Activated CD4-positive, CD25-positive, alpha-beta regulatory T cell (primary cell): ENCODE measurements at regions not wholly inside any gene's neighbourhood (a gene's known extent, or its start where the extent isn't known, plus 50 kb on each side); places are given as distances from the start of the nearest gene placed in this dataset.

Source experiments
- DNase-seq, 4 experiments: peaks; one replicate each; lab custom pipeline; 2025; lab: John Stamatoyannopoulos, UW

GRCh38 chr10:29028486-29028885 is 260.4 kb upstream of the LYZL1 start:
- DNase-seq = no peak

GRCh38 chr10:29030900-29031299 is 258.0 kb upstream of the LYZL1 start:
- no peak for DNase-seq

DNA sequence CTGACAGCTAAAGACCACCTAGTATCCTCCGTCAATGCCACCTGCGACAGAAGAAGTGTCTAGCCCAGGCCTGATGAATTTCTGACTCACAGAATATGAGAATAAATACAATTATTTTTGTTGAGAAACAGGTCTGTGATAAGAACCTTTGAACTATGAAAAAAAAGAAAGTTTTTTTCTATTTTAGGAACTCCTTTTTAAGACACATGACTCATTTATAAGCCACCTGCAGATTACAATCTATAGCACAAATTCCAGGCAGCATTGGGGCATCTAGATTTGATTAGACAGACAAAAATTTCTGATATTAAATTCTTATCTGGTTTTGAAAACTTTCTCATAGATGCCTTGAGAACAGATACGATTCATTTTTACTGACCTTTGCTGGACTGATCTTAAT is 256.7 kb upstream of the LYZL1 start:
- no peak for DNase-seq

DNA sequence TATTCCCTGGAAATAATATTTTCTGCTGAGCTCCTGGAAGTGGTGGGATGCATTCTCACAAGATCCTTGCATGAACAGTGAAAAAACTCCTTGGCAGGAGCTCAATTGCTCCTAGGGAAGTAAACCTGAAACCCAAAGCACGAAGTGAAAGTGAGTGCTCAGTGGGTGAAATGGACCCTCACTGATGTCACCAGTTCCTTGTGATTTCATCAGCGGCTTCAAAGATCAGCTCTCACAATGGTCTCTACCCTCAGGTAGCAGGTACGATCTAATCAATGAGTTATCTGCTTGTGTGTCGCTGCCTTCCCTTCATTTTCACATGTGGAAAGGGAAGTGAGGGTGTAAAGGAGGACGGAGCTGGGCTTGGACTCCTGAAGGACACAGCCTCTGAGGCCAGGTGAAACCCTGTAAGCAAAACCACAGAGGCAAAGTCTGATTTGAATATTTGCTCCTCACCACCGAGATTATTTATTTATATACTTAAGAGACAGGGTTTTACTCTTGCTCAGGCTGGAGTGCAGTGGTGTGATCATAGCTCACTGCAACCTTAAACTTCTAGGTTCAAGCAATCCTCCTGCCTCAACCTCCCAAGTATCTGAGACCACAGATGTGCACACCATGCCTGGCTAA is 255.4 kb upstream of the LYZL1 start:
- no peak for DNase-seq

DNA sequence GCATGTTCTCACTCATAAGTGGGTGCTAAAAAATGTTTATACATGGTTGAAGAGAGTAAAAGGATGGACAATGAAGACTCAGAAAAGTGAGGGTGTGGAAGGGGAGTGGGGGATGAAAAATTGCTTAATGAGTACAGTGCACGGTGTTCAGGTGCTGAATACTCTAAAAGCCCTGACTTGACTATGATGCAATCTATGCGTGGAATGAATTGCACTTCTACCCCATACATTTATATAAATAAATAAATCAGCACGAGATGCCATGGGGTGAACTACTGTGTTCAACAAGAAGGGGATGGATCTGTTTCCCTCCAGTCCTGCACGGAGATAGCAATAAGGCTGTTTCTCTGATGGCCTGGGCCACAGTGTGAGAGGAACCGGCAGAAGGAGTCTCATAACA is 254.3 kb upstream of the LYZL1 start:
- no peak for DNase-seq

DNA sequence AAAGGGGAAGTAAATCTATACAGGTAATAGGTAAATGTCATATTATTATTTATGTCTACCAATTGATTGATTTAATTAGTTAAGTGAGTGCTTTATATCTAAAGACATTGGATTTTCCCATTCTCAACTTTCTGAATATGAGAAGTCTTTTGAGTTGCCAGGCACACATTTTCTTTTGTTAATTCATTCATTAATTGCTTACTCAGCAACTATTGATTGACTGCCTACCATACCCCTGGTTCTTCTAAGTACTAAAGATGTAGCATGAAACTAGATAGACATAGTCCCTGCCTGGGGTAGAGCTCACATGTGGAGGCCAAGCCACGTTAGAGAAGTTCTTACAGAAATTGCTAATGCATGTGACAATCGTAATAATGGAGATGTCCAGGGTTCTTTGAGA is 253.1 kb upstream of the LYZL1 start:
- no peak for DNase-seq

DNA sequence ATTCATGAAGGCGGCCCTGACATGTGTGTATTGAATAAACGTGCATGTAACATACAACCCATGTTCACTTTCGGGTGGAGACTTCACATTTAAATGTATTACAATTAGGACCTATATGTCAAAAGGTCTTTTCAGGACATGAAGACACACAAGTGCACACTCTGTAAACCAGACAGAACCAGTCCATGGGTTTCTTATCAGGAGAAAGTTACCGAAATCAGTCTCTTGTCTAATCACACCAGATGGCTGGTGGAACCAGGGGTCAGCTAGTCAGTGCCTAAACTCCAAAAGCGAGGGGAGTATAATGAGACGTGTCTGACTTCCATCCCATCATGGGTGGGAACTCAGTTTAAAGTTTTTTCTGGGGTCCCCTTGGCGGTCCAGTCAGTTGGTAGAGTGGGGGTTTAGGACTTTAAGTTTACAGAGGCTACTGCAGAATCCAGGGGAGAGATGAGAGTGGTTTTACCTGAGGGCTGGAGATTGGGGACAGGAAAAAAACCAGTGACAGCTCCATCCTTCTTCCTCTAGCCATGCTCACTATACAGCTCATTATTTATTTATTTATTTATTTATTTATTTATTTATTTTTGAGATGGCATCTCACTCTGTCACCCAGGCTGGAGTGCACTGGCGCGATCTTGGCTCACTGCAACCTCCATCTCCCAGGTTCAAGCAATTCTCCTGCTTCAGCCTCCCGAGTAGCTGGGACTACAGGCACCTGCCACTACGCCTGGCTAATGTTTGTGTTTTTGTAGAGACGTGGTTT is 251.3 kb upstream of the LYZL1 start:
- DNase-seq = no peak

DNA sequence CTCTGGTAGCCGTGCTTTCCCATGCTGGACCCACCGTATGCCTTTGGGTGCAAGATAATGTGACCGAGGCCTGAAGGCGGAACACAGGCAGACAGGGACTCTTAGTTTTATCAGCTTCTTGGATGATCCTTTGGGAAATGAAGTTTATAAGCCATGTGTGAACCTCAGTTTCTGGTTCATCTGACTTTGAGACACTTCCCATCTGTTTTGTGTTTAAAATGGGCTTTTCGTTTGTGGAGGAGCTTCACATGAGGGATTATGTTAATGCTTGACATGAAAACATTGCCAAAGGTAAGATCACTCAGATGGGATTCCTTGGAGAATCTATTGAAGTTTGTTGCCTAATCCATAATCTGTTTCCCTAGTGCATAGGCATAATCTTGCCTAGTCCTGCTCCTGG is 249.8 kb upstream of the LYZL1 start:
- no peak for DNase-seq

GRCh38 chr10:29039677-29040189 is 249.1 kb upstream of the LYZL1 start:
- DNase-seq = no peak

DNA sequence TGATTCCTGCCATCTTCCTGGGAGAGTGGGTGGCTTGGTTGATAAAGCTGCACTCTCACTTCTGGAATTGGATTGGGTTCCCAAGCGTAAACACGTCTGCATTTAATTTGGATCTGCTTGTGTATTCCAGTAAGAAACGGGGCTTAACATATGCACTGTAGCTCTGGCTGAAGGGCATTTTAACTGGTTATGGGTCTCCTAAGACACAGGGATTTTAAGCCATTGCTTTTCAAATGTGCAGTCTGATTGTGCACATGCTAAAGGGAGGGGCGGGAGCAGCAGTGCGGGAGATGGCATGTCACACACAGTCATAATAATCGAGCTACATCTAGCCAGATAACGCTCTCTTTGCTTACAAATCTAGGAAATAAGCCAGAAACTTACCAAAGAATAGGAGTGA is 247.3 kb upstream of the LYZL1 start:
- DNase-seq = no peak

- no peak for DNase-seq
Observed at GRCh38 chr10:29048506-29048905, 240.4 kb upstream of the LYZL1 start.

DNA sequence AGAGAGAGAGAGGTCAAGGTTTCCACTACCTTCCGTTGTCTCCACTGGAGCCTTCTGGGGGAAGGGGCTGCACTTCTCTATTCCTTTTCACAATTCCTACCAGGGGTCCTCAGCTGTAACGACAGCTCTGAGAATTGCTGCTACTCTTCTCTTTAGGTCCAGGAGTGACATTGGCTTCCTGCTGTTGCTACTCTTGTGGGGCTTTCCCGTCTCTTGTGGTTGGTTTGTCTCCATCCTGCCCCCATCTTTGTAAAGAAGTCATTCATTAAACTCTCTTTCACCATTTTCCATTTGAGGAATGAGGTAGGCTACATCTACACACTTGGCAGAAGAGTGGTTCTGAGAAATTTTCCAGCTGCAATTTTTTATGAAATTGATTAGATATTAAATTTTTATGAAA is 238.8 kb upstream of the LYZL1 start:
- DNase-seq = no peak

DNA sequence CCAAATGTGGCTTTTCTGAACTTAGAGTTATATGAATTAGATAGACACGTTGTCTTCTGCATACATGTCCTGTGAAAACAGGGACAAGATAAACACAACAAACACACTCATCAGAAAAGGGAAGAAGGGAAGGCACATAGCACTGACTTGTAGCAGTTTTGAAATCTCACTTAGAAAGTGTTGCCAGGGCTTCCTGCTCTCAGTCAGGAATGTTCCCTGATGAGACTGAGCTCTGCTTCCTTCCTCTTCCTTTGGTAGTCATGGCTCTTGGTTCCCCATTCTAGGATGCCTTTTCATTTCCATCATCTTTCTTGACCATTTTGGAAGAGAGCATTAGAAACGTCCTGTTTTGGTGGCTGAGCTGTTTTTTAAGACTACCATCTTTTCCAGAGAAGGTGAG is 233.8 kb upstream of the LYZL1 start:
- DNase-seq = no peak

GRCh38 chr10:29056729-29057128 is 232.1 kb upstream of the LYZL1 start:
- no peak for DNase-seq

DNA sequence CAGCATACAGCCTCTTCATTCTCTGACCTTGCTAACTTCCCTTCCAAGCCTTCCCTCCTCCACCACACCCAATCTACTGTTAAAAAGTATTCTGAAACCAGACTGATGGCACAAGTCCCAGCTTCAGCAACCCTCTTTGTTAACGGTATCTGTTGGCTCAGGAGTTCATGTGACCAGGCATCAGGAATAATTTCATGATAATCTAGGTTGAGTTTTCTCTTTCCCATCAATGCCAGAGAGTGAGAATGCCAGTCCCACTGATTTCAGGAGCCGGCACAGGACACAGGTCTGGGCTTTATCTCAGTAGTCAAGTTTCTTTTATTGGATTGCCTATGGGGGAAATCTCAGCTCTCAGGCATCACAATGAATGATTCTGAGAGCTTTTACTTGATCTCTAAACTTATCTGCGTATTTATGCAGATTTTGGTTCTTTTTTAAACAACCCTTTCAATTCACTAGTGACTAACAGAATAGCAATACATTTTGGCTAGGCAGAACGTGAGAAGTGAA is 231.0 kb upstream of the LYZL1 start:
- DNase-seq = no peak

DNA sequence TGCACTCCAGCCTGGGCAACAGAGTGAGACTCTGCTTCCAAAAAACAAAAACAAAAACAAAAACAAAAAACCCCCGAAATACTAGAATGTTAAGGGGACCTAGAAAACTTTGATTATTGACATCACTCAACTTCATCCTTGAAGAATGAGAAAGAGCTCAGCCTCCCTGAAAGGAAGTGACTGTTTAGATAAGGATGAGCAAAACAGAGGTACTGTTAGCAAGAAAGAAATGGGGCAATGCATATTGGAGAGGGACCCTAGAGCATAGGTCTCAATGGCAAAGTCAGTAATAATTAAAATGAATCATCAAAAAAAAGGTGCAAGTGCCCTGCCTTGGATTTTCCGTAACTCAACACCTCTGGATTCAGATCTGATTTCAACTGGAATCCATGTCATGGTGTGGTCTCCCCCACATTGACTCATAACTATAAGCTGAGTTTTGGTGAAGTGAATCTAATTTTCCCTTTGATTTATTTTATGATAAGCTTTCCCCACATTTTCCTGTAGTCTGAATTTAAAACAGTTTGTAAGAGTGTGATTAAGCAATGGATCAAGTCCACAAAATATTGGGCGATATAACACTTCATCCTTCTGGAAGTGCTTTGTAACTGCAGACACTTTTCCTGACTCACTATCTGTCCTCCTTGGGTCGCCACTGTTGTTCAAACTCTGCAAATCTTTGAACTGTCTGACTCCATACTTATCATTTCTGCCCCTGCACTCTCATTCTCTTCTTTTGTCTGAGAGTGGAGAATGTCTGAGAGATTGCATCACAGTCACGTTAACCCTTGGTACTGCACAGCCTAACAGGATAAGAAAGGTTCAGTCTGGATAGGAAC is 224.8 kb upstream of the LYZL1 start:
- DNase-seq = no peak

GRCh38 chr10:29064680-29065079 is 224.2 kb upstream of the LYZL1 start:
- DNase-seq = no peak

- no peak for DNase-seq
Observed at GRCh38 chr10:29067161-29067560, 221.7 kb upstream of the LYZL1 start.

GRCh38 chr10:29067628-29068027 is 221.2 kb upstream of the LYZL1 start:
- DNase-seq = no peak

DNA sequence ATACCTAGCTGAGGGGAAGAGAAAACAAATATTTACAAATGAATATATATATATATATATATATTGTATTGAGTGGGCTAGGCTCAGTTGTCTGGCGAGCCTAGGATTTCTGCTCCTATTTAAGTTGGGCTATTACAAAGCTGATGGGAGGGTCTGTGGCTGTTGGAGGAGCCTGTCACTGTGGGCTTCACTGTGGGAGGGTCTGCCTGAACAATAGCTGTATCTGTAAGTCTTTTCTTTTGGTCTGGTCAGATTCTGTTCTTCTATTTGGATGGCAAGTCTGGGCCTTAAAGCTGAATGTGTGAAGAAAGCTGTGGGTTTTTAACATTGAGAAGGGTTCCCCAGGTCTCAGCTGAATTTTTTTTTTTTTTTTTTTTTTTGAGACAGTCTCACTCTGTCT is 220.6 kb upstream of the LYZL1 start:
- DNase-seq = no peak

- no peak for DNase-seq
Observed at GRCh38 chr10:29068966-29069365, 219.9 kb upstream of the LYZL1 start.

DNA sequence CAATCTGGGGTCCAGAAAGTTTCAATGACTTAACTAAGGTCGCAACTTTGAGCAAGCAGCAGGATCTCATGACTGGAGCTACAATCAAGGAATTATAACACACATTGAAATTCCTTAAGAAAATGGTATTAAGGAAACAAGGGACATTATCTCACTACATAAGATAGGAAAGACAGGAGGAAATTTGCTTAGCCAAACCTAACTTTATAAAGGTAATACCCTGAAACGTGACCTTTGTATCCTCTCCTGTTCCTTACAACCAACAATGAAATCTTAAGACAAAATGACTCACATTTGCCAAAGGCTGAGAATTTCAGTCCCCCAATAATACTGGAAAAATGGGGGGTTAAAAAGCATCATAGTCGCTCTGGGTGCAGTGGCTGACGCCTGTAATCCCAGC is 218.9 kb upstream of the LYZL1 start:
- no peak for DNase-seq

DNA sequence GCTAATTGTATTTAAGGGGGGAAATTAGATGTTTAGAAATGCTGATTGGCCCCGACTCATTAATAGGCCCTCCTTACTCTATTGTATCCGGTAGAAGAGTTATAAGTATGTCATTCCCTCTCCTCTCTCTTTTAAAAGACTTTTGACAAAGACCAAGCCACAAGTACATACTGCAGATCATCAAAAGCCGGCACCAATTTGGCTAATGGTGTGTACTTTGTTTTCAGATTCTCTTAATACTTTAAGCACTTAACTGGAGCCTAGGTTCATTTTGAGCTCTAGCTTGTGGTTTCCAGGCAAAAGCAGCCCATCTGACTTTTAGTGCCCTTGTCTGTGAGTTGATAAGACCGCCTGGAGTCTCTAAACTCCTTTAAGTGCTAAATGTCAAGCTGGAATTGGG is 210.0 kb upstream of the LYZL1 start:
- DNase-seq = no peak
